ENCODE measurements at regions not wholly inside any gene's neighbourhood (a gene's known extent, or its start where the extent isn't known, plus 50 kb on each side); places are given as distances from the start of the nearest gene placed in this dataset.

GRCh38 chr7:156115582-156115981 lies 303.3 kb upstream of the SHH start:
- whole genome bisulfite sequencing (ENCODE audit: low lambda C conversion rate, missing lambda C conversion rate): 89% methylated on average over 9 of the region's 9 CpGs
- TF ChIP-seq CTCF (IDR thresholded peaks at IDR 0.05; ENCODE audit: poor library complexity) (no peak), EZH2phosphoT487 (IDR thresholded peaks at IDR 0.05; ENCODE audit: low read depth, severe bottlenecking, unreplicated experiment) (no peak), EZH2 (IDR thresholded peaks at IDR 0.05; ENCODE audit: borderline replicate concordance) (no peak)
- no peaks in the 10 kb centered on the region for H3K9me3 ChIP-seq (ENCODE audit: low read depth)

GRCh38 chr7:156113731-156114130 lies 301.5 kb upstream of the SHH start:
- TF ChIP-seq EZH2phosphoT487 (IDR thresholded peaks at IDR 0.05; ENCODE audit: low read depth, severe bottlenecking, unreplicated experiment) (no peak), CTCF (IDR thresholded peaks at IDR 0.05; ENCODE audit: poor library complexity) (no peak), EZH2 (IDR thresholded peaks at IDR 0.05; ENCODE audit: borderline replicate concordance) (no peak)
- WGBS (ENCODE audit: low lambda C conversion rate, missing lambda C conversion rate): 76% methylated on average over 7 of the region's 7 CpGs
- Histone ChIP-seq H3K9me3 (ENCODE audit: low read depth) (no peaks in the 10 kb centered on the region), H4K20me1 (ENCODE audit: insufficient read depth, poor library complexity, severe bottlenecking) (no peaks in the 10 kb centered on the region), H3K36me3 (replicated peaks; ENCODE audit: insufficient read depth, low read depth) (no peaks in the 10 kb centered on the region), H3K79me2 (no peaks in the 10 kb centered on the region), H3K9me2 (replicated peaks; ENCODE audit: insufficient read depth) (no peaks in the 10 kb centered on the region), H3K27me3 (no peaks in the 10 kb centered on the region), H3K4me2 (no peak overlapping the region), H3K27ac (no peak overlapping the region), H2AFZ (no peak overlapping the region), H3K4me3 (no peak overlapping the region), H3K4me1 (ENCODE audit: insufficient read depth) (no peaks in the 10 kb centered on the region)
- no peak for DNase-seq (ENCODE audit: low spot score)

More at GRCh38 chr7:156115582-156115981, 303.3 kb upstream of the SHH start:
- H3K9me2 ChIP-seq (replicated peaks; ENCODE audit: insufficient read depth): no peaks in the 10 kb centered on the region
- H4K20me1 ChIP-seq (ENCODE audit: insufficient read depth, poor library complexity, severe bottlenecking): no peaks in the 10 kb centered on the region
- H3K4me1 ChIP-seq (ENCODE audit: insufficient read depth): no peaks in the 10 kb centered on the region
- no peak overlapping the region for H3K4me3 ChIP-seq
- H2AFZ ChIP-seq: no peak overlapping the region
- no peak overlapping the region for H3K4me2 ChIP-seq
- H3K27ac ChIP-seq: no peak overlapping the region
- H3K79me2 ChIP-seq: no peaks in the 10 kb centered on the region
- no peaks in the 10 kb centered on the region for H3K36me3 ChIP-seq (replicated peaks; ENCODE audit: insufficient read depth, low read depth)
- no peaks in the 10 kb centered on the region for H3K27me3 ChIP-seq
- no peak for DNase-seq (ENCODE audit: low spot score)

GRCh38 chr7:156109988-156110387 lies 297.7 kb upstream of the SHH start:
- Histone ChIP-seq H3K27me3 (no peaks in the 10 kb centered on the region), H3K36me3 (replicated peaks; ENCODE audit: insufficient read depth, low read depth) (no peaks in the 10 kb centered on the region), H3K9me3 (ENCODE audit: low read depth) (no peaks in the 10 kb centered on the region), H3K9me2 (replicated peaks; ENCODE audit: insufficient read depth) (no peaks in the 10 kb centered on the region), H3K4me2 (no peak overlapping the region), H3K27ac (no peak overlapping the region), H3K4me3 (no peak overlapping the region), H3K79me2 (no peaks in the 10 kb centered on the region), H3K4me1 (ENCODE audit: insufficient read depth) (no peaks in the 10 kb centered on the region), H2AFZ (no peak overlapping the region), H4K20me1 (ENCODE audit: insufficient read depth, poor library complexity, severe bottlenecking) (no peaks in the 10 kb centered on the region)
- no peak for DNase-seq (ENCODE audit: low spot score)
- WGBS (ENCODE audit: low lambda C conversion rate, missing lambda C conversion rate): 74% methylated on average over 2 of the region's 2 CpGs
- TF ChIP-seq EZH2phosphoT487 (IDR thresholded peaks at IDR 0.05; ENCODE audit: low read depth, severe bottlenecking, unreplicated experiment) (no peak), EZH2 (IDR thresholded peaks at IDR 0.05; ENCODE audit: borderline replicate concordance) (no peak), CTCF (IDR thresholded peaks at IDR 0.05; ENCODE audit: poor library complexity) (no peak)

- Histone ChIP-seq H3K4me2 (no peak overlapping the region), H4K20me1 (ENCODE audit: insufficient read depth, poor library complexity, severe bottlenecking) (no peaks in the 10 kb centered on the region), H3K27ac (no peak overlapping the region), H3K9me2 (replicated peaks; ENCODE audit: insufficient read depth) (no peaks in the 10 kb centered on the region), H3K4me1 (ENCODE audit: insufficient read depth) (no peaks in the 10 kb centered on the region), H3K79me2 (no peaks in the 10 kb centered on the region), H3K27me3 (no peaks in the 10 kb centered on the region), H3K9me3 (ENCODE audit: low read depth) (no peaks in the 10 kb centered on the region), H2AFZ (no peak overlapping the region), H3K36me3 (replicated peaks; ENCODE audit: insufficient read depth, low read depth) (no peaks in the 10 kb centered on the region), H3K4me3 (no peak overlapping the region)
- 92% methylated on average over 8 of the region's 8 CpGs for WGBS (ENCODE audit: low lambda C conversion rate, missing lambda C conversion rate)
- TF ChIP-seq EZH2 (IDR thresholded peaks at IDR 0.05; ENCODE audit: borderline replicate concordance) (no peak), EZH2phosphoT487 (IDR thresholded peaks at IDR 0.05; ENCODE audit: low read depth, severe bottlenecking, unreplicated experiment) (no peak), CTCF (IDR thresholded peaks at IDR 0.05; ENCODE audit: poor library complexity) (no peak)
- DNase-seq (ENCODE audit: low spot score): no peak
These were observed 296.8 kb upstream of the SHH start for GRCh38 chr7:156109076-156109475.

Data from hepatocyte (in vitro differentiated cells).